Heart left ventricle (tissue), 13 donors: ENCODE measurements at regions not wholly inside any gene's neighbourhood (a gene's known extent, or its start where the extent isn't known, plus 50 kb on each side); places are given as distances from the start of the nearest gene placed in this dataset.

Experiments used
- CTCF ChIP-seq, 12 donors: fragments of 200-600 bp; sonication (generic) in 4 of 12; IDR thresholded peaks; one replicate each; pipeline versions ENCODE4 v1.5.0 to v1.8.0; 2018 to 2022; ENCODE audit warnings: antibody characterized with exemption in 12 of 12, mild to moderate bottlenecking in 5 of 12
- POLR2A ChIP-seq, 2 donors: fragments of 450-650 bp; IDR thresholded peaks; one replicate each; pipeline ENCODE4 v1.6.1; 2017; ENCODE audit warnings: antibody characterized with exemption in 2 of 2, mild to moderate bottlenecking in 2 of 2, moderate library complexity in 2 of 2
- donor health status: ischemic (EF 13 %, LVEDD 7.1; RV severe dilation, severe dysfunction).
- donor health status: DM: no; HTN: yes; CAD: no.
- donor health status: DM: no; HTN: no; CAD: no.
- donor health status: ischemic (EF 25% LVEDD 6.9; RV normal size, moderate dysfunction).
- donor health status: ischemic (EF 25% LVEDD 5.7; RV mildly dilated, moderate dysfunction).
- donor health status: ischemic (EF 35%, LVEDD 5.7; RV mildly dilated, moderate dysfunction).
- donor health status: nonischemic (EF 11% LVEDD 7.7; RV severe dilation, severe dysfunction).
- donor health status: DM: yes; HTN: yes; CAD: no.
- donor health status: PGD.
- donor health status: ischemic (EF 29% LVEDD 5.4; RV normal size, mild dysfunction).
- donor health status: nonischemic (EF 23%, LVEDD 6.1; RV moderate dilation, normal function).

- TF ChIP-seq CTCF (IDR thresholded peaks at IDR 0.05) (no peak), POLR2A (IDR thresholded peaks at IDR 0.05) (no peak)
Measured at GRCh38 chr2:221350616-221351015, 221.5 kb downstream of the EPHA4 start.
